NT2/D1 (cell line): ENCODE measurements at regions not wholly inside any gene's neighbourhood (a gene's known extent, or its start where the extent isn't known, plus 50 kb on each side); places are given as distances from the start of the nearest gene placed in this dataset.

Experiments used
- DNase-seq: peaks from one replicate; pipeline ENCODE4 v3.0.0-alpha.2; 2011; ENCODE audit warnings: low read depth, low spot score
- H3K27me3 ChIP-seq: 2 replicates; pipeline ENCODE4 v1.6.0; 2011; ENCODE audit warnings: mild to moderate bottlenecking; ENCODE audit not compliant: insufficient read length, insufficient read depth
- H3K36me3 ChIP-seq: 2 replicates; pipeline ENCODE4 v1.6.1; 2011; ENCODE audit warnings: mild to moderate bottlenecking, low read length, mixed read lengths; ENCODE audit not compliant: insufficient read depth, insufficient read length
- H3K4me1 ChIP-seq: 2 replicates; pipeline ENCODE4 v1.5.1; 2011; ENCODE audit not compliant: insufficient read depth, insufficient read length
- H3K4me3 ChIP-seq: 2 replicates; pipeline ENCODE4 v1.5.1; 2011; ENCODE audit warnings: low read depth; ENCODE audit not compliant: insufficient read length
- H3K9ac ChIP-seq: 2 replicates; pipeline ENCODE4 v1.6.0; 2011; ENCODE audit warnings: low read depth; ENCODE audit not compliant: insufficient read length
- H3K9me3 ChIP-seq: 2 replicates; pipeline ENCODE4 v1.5.1; 2011; ENCODE audit warnings: mild to moderate bottlenecking, low read length; ENCODE audit not compliant: insufficient read depth
- SUZ12 ChIP-seq: IDR thresholded peaks from 2 replicates; pipeline ENCODE4 v1.6.1; 2011; ENCODE audit not compliant: insufficient read length, insufficient read depth; ENCODE audit errors: extremely low read depth
- YY1 ChIP-seq: IDR thresholded peaks from 2 replicates; pipeline ENCODE4 v1.6.1; 2011; ENCODE audit not compliant: insufficient read length, insufficient read depth
- ZNF274 ChIP-seq: IDR thresholded peaks from 2 replicates; pipeline ENCODE4 v1.6.1; 2011; ENCODE audit warnings: mild to moderate bottlenecking, low read depth, low read length

DNA sequence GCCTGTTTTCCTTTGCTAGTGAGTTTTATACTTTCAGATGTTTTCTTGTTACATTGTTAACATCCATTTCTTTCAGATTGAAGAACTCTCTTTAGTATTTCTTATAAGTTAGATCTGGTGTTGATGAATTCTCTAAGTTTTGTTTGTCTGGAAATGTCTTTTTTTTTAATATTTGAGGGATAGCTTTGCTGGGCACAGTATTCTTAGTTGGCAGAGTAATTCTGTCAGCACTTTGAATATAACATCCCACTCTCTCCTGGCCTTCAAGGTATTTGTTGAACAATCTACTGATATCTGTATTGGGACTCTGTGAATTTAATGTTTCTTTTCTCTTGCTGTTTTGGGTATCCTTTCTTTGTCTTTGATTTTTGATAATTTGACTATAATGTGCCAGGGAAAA, 79.4 kb upstream of the UST start:
- no peak overlapping the region for H3K9ac ChIP-seq
- H3K4me3 ChIP-seq = no peak overlapping the region

DNA sequence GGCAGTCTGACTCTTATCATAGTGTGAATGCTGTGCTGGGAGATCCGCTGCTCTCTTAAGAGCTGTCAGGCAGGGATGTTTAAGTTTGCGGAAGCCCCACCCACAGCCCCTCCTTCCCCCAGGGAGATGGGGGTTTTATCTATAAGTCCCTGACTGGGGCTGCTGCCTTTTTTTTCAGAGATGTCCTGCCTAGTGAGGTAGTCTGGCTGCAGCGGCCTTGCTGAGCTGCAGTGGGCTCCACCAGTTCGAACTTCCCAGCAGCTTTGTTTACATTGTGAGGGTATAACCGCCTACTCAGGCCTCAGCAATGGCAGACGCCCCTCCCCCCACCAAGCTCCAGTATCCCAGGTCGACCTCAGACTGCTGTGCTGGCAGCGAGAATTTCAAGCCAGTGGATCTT, 75.7 kb upstream of the UST start:
- Histone ChIP-seq H3K4me3 (no peak overlapping the region), H3K27me3 (no peaks in the 10 kb centered on the region)

More for the DNA sequence above, 79.4 kb upstream of the UST start:
- Histone ChIP-seq H3K9me3 (peaks cover 22% of the 10 kb centered on the region), H3K27me3 (no peaks in the 10 kb centered on the region), H3K4me1 (no peaks in the 10 kb centered on the region), H3K36me3 (no peaks in the 10 kb centered on the region)
- TF ChIP-seq ZNF274 = no peak
- no peak for TF ChIP-seq YY1
- no peak for TF ChIP-seq SUZ12
- DNase-seq = no peak

DNA sequence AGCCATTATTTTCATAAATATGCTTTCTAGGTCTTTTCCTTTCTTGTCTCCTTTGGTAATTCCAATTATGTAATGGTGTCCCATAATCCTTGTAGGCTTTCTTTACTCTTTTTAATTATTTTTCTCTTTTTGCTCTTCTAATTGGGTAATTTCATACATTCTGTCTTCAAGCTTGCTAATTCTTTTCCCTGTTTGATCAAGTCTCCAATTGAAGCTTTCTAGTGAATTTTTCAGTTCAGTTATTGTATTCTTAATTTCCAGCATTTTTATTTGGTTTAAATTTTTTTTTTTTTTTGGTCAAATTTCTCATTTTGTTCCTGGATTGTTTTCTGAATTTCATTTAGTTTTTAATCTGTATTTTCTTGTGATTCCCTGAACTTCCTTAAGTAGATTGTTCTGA, 74.9 kb upstream of the UST start:
- DNase-seq = no peak
- no peaks in the 10 kb centered on the region for H3K4me1 ChIP-seq
- H3K36me3 ChIP-seq = no peaks in the 10 kb centered on the region
- peaks cover 16% of the 10 kb centered on the region for H3K9me3 ChIP-seq
- TF ChIP-seq YY1 (no peak), SUZ12 (no peak), ZNF274 (no peak)
- H3K9ac ChIP-seq = no peak overlapping the region
- H3K4me3 ChIP-seq = no peak overlapping the region
- no peaks in the 10 kb centered on the region for H3K27me3 ChIP-seq

More for the DNA sequence above, 75.7 kb upstream of the UST start:
- DNase-seq = peak; percentile 47
- Histone ChIP-seq H3K36me3 (no peaks in the 10 kb centered on the region), H3K4me1 (no peaks in the 10 kb centered on the region), H3K9ac (no peak overlapping the region), H3K9me3 (peaks cover 25% of the 10 kb centered on the region)
- TF ChIP-seq SUZ12 (no peak), ZNF274 (no peak), YY1 (no peak)

- 0 out of 2 replicates have a peak, but pooled peaks cover 18% of the 10 kb centered on the region for H3K9me3 ChIP-seq
- H3K36me3 ChIP-seq = no peaks in the 10 kb centered on the region
Observed at GRCh38 chr6:148674306-148674705, 72.5 kb upstream of the UST start.

DNA sequence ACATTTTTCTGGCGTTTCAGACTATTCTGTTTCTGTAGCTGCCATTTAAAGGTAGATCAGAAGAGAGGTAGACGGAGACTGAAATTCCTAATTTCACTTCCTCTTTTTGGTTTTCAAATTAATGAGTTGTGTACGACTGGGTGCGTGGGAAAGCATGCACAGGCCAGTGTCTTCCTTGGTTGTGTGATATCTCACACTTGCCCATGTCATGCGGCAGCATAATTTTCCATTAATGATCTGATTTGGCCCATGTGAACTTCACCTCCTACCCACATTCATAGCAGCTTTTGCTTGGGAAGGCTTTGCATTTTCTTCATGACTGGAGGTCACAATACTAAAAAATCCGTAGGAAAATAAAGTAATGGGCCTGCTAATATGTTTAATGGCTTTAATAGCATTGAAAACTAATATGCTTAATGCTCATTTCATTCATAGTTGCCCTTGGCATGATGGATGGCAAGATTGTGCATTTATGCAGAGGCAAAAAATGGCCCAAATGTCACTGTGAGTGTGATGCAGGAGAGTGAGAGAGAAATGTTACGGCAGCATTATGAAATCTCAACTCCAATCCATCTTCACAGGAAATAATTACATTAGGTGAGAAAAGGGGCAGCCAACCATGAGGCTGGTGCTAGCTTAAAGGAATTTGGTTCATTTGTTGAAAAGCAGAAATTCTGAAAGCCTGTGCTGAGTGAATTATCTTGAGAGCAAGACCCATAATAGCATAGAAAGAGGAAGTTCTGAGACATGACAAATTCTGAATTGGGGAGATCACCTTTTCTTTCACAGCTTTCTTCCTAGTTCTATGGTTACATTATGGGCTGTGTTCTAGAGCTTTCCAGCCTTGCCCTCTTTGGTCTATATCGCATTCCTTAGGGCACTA, 69.0 kb upstream of the UST start:
- no peak for DNase-seq
- TF ChIP-seq SUZ12 (no peak), ZNF274 (no peak), YY1 (no peak)
- Histone ChIP-seq H3K27me3 (no peaks in the 10 kb centered on the region), H3K9ac (no peak overlapping the region), H3K4me3 (no peak overlapping the region), H3K36me3 (no peaks in the 10 kb centered on the region), H3K9me3 (0 out of 2 replicates have a peak, but pooled peaks cover 9% of the 10 kb centered on the region), H3K4me1 (no peaks in the 10 kb centered on the region)

More at GRCh38 chr6:148674306-148674705, 72.5 kb upstream of the UST start:
- no peak overlapping the region for H3K9ac ChIP-seq
- H3K4me3 ChIP-seq = no peak overlapping the region
- no peaks in the 10 kb centered on the region for H3K27me3 ChIP-seq
- H3K4me1 ChIP-seq = no peaks in the 10 kb centered on the region
- TF ChIP-seq YY1 (no peak), ZNF274 (no peak), SUZ12 (no peak)
- DNase-seq = no peak

DNA sequence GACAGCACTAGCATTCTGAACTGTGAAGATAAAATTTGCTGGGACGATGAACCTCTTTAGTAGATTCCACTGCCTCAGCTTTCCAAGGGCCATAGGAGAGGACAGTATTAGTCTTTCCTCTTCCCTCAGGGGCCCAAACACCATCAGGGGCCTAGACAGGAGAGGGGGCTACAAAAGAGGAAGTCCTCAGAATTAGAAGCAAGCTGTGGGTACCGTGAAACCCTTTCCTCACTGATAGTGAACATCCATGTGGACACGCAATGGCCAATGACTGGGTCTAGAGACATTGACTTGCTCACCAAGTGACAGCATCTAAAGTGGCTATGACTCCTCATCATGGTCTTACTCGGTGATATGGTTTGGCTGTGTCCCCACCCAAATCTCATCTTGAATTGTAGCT, 68.1 kb upstream of the UST start:
- H3K9ac ChIP-seq = no peak overlapping the region
- H3K27me3 ChIP-seq = no peaks in the 10 kb centered on the region
- no peak overlapping the region for H3K4me3 ChIP-seq
- H3K9me3 ChIP-seq = 0 out of 2 replicates have a peak, but pooled peaks cover 9% of the 10 kb centered on the region
- no peaks in the 10 kb centered on the region for H3K36me3 ChIP-seq
- TF ChIP-seq SUZ12 (no peak), ZNF274 (no peak), YY1 (no peak)
- H3K4me1 ChIP-seq = no peaks in the 10 kb centered on the region
- DNase-seq = no peak

DNA sequence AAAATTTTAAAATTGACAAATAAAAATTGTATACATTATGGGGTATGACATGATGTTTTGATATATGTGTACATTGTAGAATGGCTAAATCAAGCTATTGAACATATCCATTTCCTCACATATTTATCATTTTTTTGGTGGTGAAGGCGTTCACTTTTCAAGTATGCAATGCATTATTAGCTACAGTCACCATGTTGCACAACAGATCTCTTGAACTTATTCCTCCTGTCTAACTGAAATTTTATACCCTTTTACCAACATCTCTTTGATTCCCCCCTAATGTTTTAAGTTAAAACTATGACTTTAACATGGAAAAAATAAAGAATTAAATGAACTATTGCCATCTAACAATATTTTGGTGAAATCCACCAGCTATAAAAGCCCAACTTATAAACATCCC, 65.2 kb upstream of the UST start:
- Histone ChIP-seq H3K9me3 (0 out of 2 replicates have a peak, but pooled peaks cover 9% of the 10 kb centered on the region), H3K9ac (no peak overlapping the region), H3K4me3 (no peak overlapping the region), H3K27me3 (no peaks in the 10 kb centered on the region), H3K36me3 (no peaks in the 10 kb centered on the region), H3K4me1 (no peaks in the 10 kb centered on the region)
- TF ChIP-seq YY1 (no peak), SUZ12 (no peak), ZNF274 (no peak)
- DNase-seq = no peak
